Liver (tissue), 8 donors: ENCODE measurements at regions not wholly inside any gene's neighbourhood (a gene's known extent, or its start where the extent isn't known, plus 50 kb on each side); places are given as distances from the start of the nearest gene placed in this dataset.
A peak's percentile ranks its signal among the peaks of the same experiment; 100 is the strongest.

Experiments used
- DNase-seq: peaks from one replicate; pipeline ENCODE4 v3.0.0-alpha.2; 2017; ENCODE audit warnings: low spot score
- H3K27ac ChIP-seq, 2 donors: one replicate each; pipeline ENCODE4 v1.7.0; 2013; ENCODE audit warnings: inconsistent platforms in 2 of 2, low read length in 2 of 2, control low read depth in 1 of 2, low read depth in 1 of 2, mild to moderate bottlenecking in 1 of 2
- H3K27me3 ChIP-seq, 4 donors: one replicate each; pipeline versions ENCODE4 v1.6.1 to v1.7.0; 2013; ENCODE audit warnings: low read length in 3 of 4, inconsistent platforms in 1 of 4, mild to moderate bottlenecking in 1 of 4, moderate library complexity in 1 of 4; ENCODE audit not compliant: control insufficient read depth in 4 of 4, insufficient read depth in 4 of 4
- H3K36me3 ChIP-seq, 4 donors: one replicate each; pipeline versions ENCODE4 v1.6.1 to v1.7.0; 2013; ENCODE audit warnings: low read length in 3 of 4, mild to moderate bottlenecking in 3 of 4, low read depth in 1 of 4, moderate library complexity in 1 of 4; ENCODE audit not compliant: control insufficient read depth in 4 of 4, insufficient read depth in 3 of 4
- H3K4me1 ChIP-seq, 4 donors: one replicate each; pipeline versions ENCODE4 v1.6.1 to v1.7.0; 2013; ENCODE audit warnings: low read length in 3 of 4, mild to moderate bottlenecking in 3 of 4, moderate library complexity in 1 of 4; ENCODE audit not compliant: control insufficient read depth in 4 of 4, insufficient read depth in 4 of 4
- H3K4me3 ChIP-seq, 3 donors: one replicate each; pipeline versions ENCODE4 v1.6.1 to v1.7.0; 2013; ENCODE audit warnings: low read length in 3 of 3, control low read depth in 1 of 3, low read depth in 1 of 3, mild to moderate bottlenecking in 1 of 3
- H3K9ac ChIP-seq, 2 donors: one replicate each; pipeline ENCODE4 v1.7.0; 2013; ENCODE audit warnings: low read length in 2 of 2, mild to moderate bottlenecking in 2 of 2, moderate library complexity in 2 of 2, control low read depth in 1 of 2, low read depth in 1 of 2
- H3K9me3 ChIP-seq, 4 donors: one replicate each; pipeline versions ENCODE4 v1.6.1 to v1.7.0; 2013; ENCODE audit warnings: low read length in 3 of 4; ENCODE audit not compliant: control insufficient read depth in 4 of 4
- ATF3 ChIP-seq: IDR thresholded peaks from 2 replicates; pipeline ENCODE4 v1.6.1; 2016; ENCODE audit warnings: antibody characterized with exemption
- CTCF ChIP-seq: fragments of 150-350 bp; IDR thresholded peaks from 2 replicates; pipeline ENCODE4 v1.5.1; 2017; ENCODE audit warnings: improper control_type of control experiment, low read depth, low read length; ENCODE audit not compliant: missing input control
- EGR1 ChIP-seq, 2 donors: IDR thresholded peaks; 2 replicates each; pipeline ENCODE4 v1.6.1; 2016 to 2018; ENCODE audit warnings: antibody characterized with exemption in 2 of 2, low read depth in 2 of 2
- FOXA1 ChIP-seq: IDR thresholded peaks from 2 replicates; pipeline ENCODE4 v1.6.1; 2016; ENCODE audit warnings: antibody characterized with exemption
- FOXA2 ChIP-seq: IDR thresholded peaks from 2 replicates; pipeline ENCODE4 v1.6.1; 2016; ENCODE audit warnings: antibody characterized with exemption
- GABPA ChIP-seq, 2 donors: IDR thresholded peaks in 1 of 2; conservative IDR thresholded peaks in 1 of 2; 2 replicates each; pipeline ENCODE4 v1.6.1; 2016; ENCODE audit warnings: antibody characterized with exemption in 2 of 2, mild to moderate bottlenecking in 1 of 2, moderate library complexity in 1 of 2
- HNF4A ChIP-seq, 2 donors: conservative IDR thresholded peaks; 2 replicates each; pipeline ENCODE4 v1.6.1; 2016; ENCODE audit warnings: antibody characterized with exemption in 2 of 2, mild to moderate bottlenecking in 2 of 2
- HNF4G ChIP-seq: IDR thresholded peaks from 2 replicates; pipeline ENCODE4 v1.6.1; 2016; ENCODE audit warnings: antibody characterized with exemption
- JUND ChIP-seq, 2 donors: IDR thresholded peaks; 2 replicates each; pipeline ENCODE4 v1.6.1; 2016; ENCODE audit warnings: antibody characterized with exemption in 2 of 2
- MAX ChIP-seq: IDR thresholded peaks from 2 replicates; pipeline ENCODE4 v1.6.1; 2016; ENCODE audit warnings: antibody characterized with exemption
- NR2F2 ChIP-seq: IDR thresholded peaks from 2 replicates; pipeline ENCODE4 v1.6.1; 2016; ENCODE audit warnings: antibody characterized with exemption
- RAD21 ChIP-seq, 2 donors: IDR thresholded peaks; 2 replicates each; pipeline ENCODE4 v1.6.1; 2016; ENCODE audit warnings: antibody characterized with exemption in 2 of 2, mild to moderate bottlenecking in 2 of 2
- REST ChIP-seq: IDR thresholded peaks from 2 replicates; pipeline ENCODE4 v1.6.1; 2016; ENCODE audit warnings: antibody characterized with exemption, mild to moderate bottlenecking
- RXRA ChIP-seq, 2 donors: IDR thresholded peaks; 2 replicates each; pipeline ENCODE4 v1.6.1; 2017 to 2018; ENCODE audit warnings: antibody characterized with exemption in 2 of 2, mild to moderate bottlenecking in 1 of 2
- SP1 ChIP-seq: IDR thresholded peaks from 2 replicates; pipeline ENCODE4 v1.6.1; 2018; ENCODE audit warnings: antibody characterized with exemption, mild to moderate bottlenecking
- TAF1 ChIP-seq: conservative IDR thresholded peaks from 2 replicates; pipeline ENCODE4 v1.6.1; 2016; ENCODE audit warnings: antibody characterized with exemption, mild to moderate bottlenecking
- YY1 ChIP-seq: IDR thresholded peaks from 2 replicates; pipeline ENCODE4 v1.6.1; 2016; ENCODE audit warnings: antibody characterized with exemption, mild to moderate bottlenecking
- ZBTB33 ChIP-seq: IDR thresholded peaks from 2 replicates; pipeline ENCODE4 v1.6.1; 2016; ENCODE audit warnings: antibody characterized with exemption
- WGBS: extraction: QIAGEN DNeasy Blood & Tissue Kit; methylation state at CpG from one replicate; pipeline ENCODE4 v1.1.7; 2013; 5-methylcytosine and 5-hydroxymethylcytosine counted together
- donor health status: healthy.
- donor health status: healthy.
- donor health status: healthy.
- donor health status: healthy.
- donor health status: healthy.

GRCh38 chr10:115028419-115028818 is 64.7 kb upstream of the ATRNL1 start:
- WGBS, result 82% methylated on average over 1 of the region's 1 CpG
- no peak overlapping the region for H3K27ac ChIP-seq
- H3K36me3 ChIP-seq, result no peaks in the 10 kb centered on the region
- DNase-seq, result no peak
- H3K9ac ChIP-seq, result no peak overlapping the region
- H3K4me1 ChIP-seq, result peaks cover 0 to 18% (median 13%) of the 10 kb centered on the region in 4 donors
- no peaks in the 10 kb centered on the region for H3K9me3 ChIP-seq
- no peaks in the 10 kb centered on the region for H3K27me3 ChIP-seq
- no peak overlapping the region for H3K4me3 ChIP-seq
- no peak for TF ChIP-seq NR2F2
- TF ChIP-seq ZBTB33, result no peak
- no peak for TF ChIP-seq ATF3
- no peak for TF ChIP-seq HNF4G

GRCh38 chr10:115029452-115030375 is 63.5 kb upstream of the ATRNL1 start:
- peaks cover 0 to 18% (median 13%) of the 10 kb centered on the region in 4 donors for H3K4me1 ChIP-seq
- WGBS, result 62% methylated on average over 8 of the region's 8 CpGs
- TF ChIP-seq CTCF (no peak), FOXA1 (no peak), MAX (peak; percentile 30), ATF3 (no peak), HNF4A (conservative IDR thresholded peaks at IDR 0.05) (peak; percentile 90 to 95), JUND (IDR thresholded peaks at IDR 0.05) (peak in 1 of 2 donors; percentile 58), GABPA (IDR thresholded peaks at IDR 0.05 in 1 of 2, conservative IDR thresholded peaks at IDR 0.05 in 1 of 2) (no peak), RXRA (IDR thresholded peaks at IDR 0.05) (peak; percentile 2 to 36), NR2F2 (no peak), SP1 (peak; percentile 80), EGR1 (IDR thresholded peaks at IDR 0.05; ENCODE audit: low read depth in 2 of 2) (no peak), ZBTB33 (no peak), FOXA2 (no peak), HNF4G (peak; percentile 77), REST (no peak), RAD21 (IDR thresholded peaks at IDR 0.05) (no peak), TAF1 (no peak), YY1 (peak; percentile 62)
- DNase-seq, result no peak
- H3K36me3 ChIP-seq, result no peaks in the 10 kb centered on the region
- H3K27ac ChIP-seq, result peak overlapping the region in 1 of 2 donors; percentile 57
- H3K4me3 ChIP-seq, result no peak overlapping the region
- H3K27me3 ChIP-seq, result no peaks in the 10 kb centered on the region
- H3K9ac ChIP-seq, result no peak overlapping the region
- H3K9me3 ChIP-seq, result no peaks in the 10 kb centered on the region
